ENCODE measurements at regions not wholly inside any gene's neighbourhood (a gene's known extent, or its start where the extent isn't known, plus 50 kb on each side); places are given as distances from the start of the nearest gene placed in this dataset.

DNA sequence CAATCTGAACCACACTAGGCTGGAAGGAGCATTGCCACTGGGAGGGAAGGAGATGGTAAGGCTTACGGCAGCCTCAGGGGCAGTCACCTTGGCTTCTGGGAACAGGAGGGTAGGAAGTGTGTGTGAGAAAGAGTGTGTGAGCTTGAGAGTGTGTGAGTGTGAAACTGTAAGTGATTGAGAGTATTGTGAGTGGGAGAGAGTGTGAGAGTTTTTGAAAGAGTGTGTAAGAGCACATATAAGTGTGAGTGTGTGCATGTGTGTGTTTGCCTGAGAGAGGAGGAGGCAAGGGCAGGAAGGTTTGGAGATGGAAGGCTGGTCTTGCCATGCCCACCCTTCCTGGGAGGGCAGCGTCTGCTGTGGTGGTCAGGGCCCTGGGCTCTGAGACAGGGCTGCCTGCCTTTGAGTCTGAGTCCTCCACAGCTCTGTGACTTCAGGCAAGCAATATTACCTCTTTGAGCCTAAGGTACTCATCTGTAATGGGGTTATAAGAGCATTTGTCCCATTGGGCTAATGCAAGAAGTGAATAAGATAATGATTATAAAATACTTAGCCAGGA lies 51.9 kb upstream of the BOD1 start:
- TF ChIP-seq, protein P1, sequence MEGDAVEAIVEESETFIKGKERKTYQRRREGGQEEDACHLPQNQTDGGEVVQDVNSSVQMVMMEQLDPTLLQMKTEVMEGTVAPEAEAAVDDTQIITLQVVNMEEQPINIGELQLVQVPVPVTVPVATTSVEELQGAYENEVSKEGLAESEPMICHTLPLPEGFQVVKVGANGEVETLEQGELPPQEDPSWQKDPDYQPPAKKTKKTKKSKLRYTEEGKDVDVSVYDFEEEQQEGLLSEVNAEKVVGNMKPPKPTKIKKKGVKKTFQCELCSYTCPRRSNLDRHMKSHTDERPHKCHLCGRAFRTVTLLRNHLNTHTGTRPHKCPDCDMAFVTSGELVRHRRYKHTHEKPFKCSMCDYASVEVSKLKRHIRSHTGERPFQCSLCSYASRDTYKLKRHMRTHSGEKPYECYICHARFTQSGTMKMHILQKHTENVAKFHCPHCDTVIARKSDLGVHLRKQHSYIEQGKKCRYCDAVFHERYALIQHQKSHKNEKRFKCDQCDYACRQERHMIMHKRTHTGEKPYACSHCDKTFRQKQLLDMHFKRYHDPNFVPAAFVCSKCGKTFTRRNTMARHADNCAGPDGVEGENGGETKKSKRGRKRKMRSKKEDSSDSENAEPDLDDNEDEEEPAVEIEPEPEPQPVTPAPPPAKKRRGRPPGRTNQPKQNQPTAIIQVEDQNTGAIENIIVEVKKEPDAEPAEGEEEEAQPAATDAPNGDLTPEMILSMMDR (conservative IDR thresholded peaks at IDR 0.05; ENCODE audit: low read depth, low read length): no peak
- TF ChIP-seq RCOR1 (IDR thresholded peaks at IDR 0.05; ENCODE audit: insufficient replicate concordance, low read length): no peak
- TF ChIP-seq CHD1 (IDR thresholded peaks at IDR 0.05; ENCODE audit: low read depth, low read length): no peak
- no peak for TF ChIP-seq RAD21 (IDR thresholded peaks at IDR 0.05; ENCODE audit: low read length)
- no peak for TF ChIP-seq FOS (IDR thresholded peaks at IDR 0.05; ENCODE audit: low read depth, low read length)
- TF ChIP-seq POLR2A (IDR thresholded peaks at IDR 0.05; ENCODE audit: low read depth, low read length): no peak
